ACHN (cell line): ENCODE measurements at regions not wholly inside any gene's neighbourhood (a gene's known extent, or its start where the extent isn't known, plus 50 kb on each side); places are given as distances from the start of the nearest gene placed in this dataset.

ENCODE experiments used
- DNase-seq: peaks from one replicate; pipeline ENCODE4 v3.0.0-alpha.2; 2015
- in situ Hi-C: cut with HindIII; loops from 2 replicates; pipeline ENCODE4 v1.10.0; 2017; ENCODE audit warnings: low sequenced_read_pairs, low pct_ligation_motif_present, low pct_unique_long_range_greater_than_20kb

DNA sequence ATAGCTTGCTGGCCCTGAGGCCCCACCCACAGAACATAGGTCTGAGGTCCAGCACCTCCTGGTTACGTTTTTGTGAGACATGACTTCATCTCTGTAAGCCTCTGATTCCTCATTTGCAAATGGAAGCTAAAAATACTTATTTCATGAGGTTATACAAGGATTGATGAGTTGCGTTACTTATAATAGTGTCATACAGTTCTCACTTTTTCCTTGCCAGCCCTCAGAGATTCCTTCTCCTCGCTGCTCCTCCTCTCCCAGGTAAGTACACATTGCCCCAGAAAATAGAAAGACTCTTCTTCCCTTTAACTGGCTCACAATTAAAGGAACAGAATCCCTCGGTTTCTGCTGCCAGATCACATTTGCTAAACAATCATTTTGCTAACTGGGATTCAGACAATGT lies 739.2 kb downstream of the VRK1 start:
- in situ Hi-C loops: no loop called here
- DNase-seq: no peak

DNA sequence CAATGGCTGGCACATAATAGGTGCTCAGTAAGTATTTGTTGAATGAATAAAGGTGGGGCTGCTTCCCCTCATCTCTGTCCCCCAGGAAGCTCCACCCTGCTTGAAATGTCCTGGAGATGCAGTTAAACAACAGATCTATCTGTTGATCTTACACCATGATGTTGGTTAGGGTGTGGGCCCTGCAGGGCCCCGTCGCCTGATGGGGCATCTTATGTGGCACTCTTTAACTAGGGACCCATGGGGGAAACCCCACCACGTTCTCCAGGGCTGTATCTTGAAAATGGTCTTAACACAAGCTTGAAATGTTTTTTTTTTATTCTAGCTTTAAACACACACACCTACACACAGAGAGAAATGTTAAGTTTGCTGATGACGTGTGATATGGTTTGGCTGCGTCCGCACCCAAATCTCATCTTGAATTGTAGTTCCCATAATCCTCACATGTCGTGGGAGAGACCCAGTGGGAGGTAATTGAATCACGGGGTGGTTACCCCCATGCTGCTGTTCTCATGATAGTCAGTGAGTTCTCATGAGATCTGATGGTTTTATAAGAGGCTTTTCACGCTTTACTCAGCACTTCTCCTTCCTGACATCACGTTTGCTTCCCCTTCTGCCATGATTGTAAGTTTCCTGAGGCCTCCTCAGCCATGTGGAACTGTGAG lies 741.7 kb downstream of the VRK1 start:
- in situ Hi-C loops: no loop called here
- DNase-seq: no peak

DNA sequence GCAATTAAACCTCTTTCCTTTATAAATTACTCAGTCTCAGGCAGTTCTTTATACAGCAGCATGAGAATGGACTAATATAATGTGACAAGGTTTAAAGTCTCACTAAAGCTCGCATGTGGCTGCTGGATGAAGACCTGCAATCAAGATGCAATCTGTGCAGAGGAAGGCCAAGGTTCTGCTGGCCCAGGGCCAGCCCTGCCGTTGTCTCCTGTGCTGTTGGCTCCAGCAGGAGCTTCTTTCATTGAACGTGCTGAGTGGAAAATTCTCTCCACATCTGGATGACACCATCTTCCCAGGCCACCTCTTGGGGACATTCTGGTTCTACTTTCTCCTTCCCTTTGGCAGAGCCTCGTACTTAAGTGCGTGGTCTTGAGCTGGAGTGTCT lies 742.2 kb downstream of the VRK1 start:
- in situ Hi-C loops: no loop called here
- no peak for DNase-seq

DNA sequence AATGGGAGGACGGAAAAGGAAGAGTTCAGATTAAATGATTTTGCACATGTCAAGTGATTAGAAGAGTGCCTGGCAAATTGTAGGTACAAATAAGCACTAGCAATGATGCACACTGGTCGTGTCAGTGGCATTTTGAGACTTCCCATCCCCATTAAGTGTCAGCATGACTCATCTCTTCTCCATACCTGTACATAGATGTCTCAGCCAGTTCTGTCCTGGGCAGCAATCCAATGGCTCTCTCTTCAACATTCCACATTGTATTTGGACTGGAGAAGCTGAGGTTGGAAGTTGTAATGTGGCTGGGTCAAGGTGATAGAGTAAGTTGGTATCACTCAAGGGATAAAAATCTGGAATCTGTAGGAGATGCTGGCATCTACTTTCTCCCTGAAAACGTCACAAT lies 742.7 kb downstream of the VRK1 start:
- in situ Hi-C loops: no loop called here
- DNase-seq: no peak

DNA sequence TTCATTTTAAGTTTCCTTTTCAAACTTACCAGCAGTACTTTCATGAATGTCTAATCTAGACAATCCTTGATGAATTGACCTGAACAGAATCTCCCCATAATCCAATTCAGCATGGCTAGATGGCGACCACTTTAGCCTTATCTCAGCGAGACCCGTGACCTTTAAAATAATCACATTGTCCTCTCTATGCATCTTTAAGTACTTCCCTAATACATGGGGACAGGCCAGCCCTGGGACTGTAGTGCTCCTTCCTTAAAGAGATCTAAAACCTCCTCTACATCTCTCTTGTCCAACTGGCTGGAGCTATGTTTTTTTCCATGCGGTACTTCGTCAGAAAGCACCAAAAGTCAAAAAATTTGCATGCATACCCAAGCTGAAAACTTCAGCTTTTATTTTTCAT lies 746.0 kb downstream of the VRK1 start:
- in situ Hi-C loops: no loop called here
- no peak for DNase-seq

DNA sequence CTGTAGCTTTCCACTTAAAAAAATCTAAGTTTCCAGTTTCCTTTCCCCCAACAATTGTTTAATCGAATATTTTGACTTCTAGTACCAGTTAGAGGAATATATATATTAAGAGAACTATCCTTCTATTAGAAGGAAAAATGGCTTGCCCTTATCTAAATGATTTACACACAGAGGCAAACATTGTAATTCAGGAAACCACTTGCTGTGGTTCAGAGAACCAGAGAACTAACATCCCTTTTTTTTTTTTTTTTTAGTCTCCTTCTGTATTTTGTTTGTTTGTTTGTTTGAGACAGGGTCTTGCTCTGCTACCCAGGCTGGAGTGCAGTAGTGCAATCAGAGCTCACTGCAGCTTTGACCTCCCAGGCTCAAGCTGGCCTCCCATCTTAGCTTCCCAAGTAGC lies 746.6 kb downstream of the VRK1 start:
- in situ Hi-C loops: no loop called here
- DNase-seq: no peak

DNA sequence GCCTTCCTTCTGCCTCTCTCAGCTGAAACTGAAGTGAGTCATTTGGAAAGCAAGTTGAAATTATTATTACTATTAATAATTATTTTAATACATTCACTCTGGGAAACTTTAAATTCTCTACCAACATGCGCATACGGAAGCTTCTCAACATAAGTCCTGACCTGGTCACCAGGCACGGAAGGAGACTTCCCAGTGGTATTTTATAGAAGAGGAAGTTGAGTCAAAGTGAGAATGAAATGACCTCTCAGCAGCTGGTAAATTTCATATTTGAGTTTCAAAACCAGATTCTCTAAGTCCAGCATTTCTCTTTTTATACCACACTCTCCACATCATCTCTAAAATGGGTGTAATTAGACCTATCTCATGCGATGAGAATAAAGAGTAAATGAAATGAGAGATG lies 747.4 kb downstream of the VRK1 start:
- DNase-seq: no peak

DNA sequence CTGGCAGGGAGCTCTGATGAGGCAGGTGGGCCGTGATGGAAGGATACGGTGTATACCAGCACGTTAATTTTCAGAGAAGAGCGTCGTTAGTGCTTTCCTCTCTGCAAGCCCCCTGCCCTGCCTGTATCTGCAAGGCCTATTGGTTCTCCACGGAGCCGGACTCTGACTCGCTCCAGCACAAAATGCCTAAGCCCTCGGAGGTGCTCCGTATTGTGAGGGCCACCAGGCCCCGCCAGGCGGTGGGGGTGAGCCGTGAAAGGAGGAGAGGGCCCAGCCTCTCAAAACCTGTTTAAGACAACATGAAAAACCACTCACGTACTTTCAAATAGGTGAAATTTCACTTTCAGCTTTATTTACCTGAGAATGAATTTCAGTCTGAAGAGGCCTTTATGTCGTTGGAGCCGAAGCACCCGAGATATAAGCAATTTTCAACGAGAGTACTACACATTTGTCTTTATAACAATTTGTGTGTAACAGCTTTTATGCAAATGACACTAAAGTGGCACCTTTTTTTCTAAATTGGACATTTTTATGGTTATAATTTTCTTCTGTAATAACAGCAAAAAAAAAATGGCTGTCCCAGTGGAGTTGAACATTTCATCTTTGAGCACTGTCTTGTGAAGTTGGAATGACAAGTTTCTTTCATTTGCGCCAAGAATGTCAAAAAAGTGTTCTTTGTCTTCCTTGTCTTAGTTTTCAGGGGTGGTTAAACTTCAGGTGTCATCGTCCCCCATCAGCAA lies 749.5 kb downstream of the VRK1 start:
- no peak for DNase-seq
- in situ Hi-C loops: no loop called here

More for the DNA sequence above, 747.4 kb downstream of the VRK1 start:
- in situ Hi-C loops: no loop called here

DNA sequence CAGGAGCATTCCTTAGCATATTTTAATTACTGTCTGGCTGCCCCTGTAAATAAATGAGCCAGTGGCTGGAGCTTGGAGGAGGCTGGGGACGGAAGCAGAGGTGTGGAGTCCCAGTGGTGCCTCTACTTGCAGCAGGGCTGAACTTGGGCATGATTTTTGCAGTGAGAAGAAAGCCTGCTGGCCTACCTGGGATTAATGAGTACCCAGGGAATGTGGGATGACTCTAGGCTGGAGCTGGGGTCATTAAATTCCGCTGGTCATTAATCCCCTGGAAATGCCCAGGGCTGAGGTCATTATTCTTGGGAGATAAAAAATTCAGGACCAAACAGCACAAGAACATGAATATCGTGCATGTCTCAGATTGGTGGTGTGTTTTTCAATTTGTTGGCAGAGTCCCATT lies 753.3 kb downstream of the VRK1 start:
- in situ Hi-C loops: no loop called here
- no peak for DNase-seq

DNA sequence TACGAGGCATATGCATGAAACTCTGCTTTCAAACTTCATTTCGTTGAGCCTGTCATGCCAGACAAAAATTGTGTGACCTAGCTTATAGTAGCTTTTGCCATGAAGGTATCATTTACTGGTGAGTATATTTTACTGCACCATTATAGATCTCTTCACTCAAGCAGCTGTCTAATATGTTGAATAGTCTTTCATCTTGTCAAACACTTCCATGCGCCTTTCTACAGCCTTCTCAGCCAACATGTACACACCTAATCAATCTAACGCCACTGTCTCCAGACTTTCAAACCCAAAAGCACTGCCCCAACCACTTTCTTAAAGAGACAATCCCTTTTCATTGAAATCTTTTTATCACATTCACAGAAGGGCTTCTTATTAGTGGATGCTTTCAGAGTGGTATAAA lies 757.4 kb downstream of the VRK1 start:
- no peak for DNase-seq
- in situ Hi-C loops: no loop called here

DNA sequence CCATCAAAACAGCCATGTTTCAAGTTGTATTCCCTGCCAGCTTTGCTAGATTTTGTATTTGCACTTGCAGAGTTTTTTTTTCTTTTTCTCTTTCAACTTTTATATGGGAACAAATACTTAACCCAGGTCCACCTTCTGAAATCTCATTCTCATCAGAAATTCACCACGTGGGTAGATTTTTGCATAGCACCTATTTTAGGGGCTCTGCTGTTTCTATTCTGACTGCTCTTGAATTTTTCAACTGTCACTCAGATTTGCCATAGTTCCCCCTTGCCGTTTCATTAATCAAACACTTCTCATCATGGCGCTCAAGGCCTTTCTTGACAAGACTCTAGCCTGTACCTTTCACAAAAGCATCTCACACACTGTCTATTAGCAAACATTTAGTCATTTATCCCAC lies 767.2 kb downstream of the VRK1 start:
- DNase-seq: no peak
- in situ Hi-C loops: no loop called here

DNA sequence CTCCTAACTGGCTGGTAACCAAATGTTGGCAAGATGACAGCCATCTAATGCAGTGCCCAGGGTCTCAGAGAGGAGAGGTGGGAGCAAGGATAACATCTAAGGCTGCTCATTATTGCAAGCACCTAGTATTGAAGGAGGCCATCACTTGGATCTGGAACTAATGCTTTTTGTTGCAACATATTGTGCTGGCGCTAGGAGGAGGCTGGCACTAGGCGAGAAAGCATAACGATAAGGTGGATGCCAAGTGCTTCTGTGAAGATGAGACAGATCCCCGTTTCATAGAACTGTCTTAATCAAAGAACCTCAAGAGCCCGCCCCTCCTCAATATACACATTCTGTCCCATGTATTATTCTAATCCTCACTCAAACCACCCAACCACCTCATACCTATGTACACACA lies 774.0 kb downstream of the VRK1 start:
- DNase-seq: no peak
- in situ Hi-C loops: no loop called here

DNA sequence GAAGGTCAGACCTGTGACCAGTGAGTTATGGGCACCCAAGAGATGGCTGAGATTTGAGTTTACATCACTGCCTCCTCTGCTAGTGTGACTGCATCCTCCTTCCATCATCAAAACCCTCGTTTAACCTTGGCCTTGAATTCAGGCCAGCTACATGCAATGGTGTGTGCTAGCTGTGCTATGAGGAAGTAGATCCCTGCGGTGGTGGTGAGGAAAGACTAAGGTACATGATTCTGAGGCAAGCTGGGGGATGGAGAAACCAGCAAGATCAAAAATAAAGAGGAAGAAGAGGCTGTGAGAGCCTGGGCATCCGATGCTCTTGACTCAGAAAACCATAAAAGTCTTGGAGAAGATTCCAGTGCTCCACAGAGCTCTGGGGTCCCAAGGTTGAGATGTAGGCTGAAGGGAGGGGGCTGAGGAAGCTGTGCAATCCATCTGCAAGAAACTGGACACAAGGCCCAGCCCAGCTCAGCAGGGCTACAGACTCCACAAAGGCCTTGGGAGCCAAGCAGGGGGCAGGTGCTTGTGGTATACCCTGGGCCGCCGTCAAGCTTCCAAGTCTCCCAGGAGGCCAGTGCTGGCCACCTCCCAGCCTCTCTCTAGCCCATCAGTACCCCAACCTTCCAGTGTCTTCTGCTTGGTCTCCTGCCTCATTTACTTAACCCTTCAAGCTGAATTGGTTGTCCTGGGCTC lies 774.8 kb downstream of the VRK1 start:
- in situ Hi-C loops: no loop called here
- DNase-seq: no peak

DNA sequence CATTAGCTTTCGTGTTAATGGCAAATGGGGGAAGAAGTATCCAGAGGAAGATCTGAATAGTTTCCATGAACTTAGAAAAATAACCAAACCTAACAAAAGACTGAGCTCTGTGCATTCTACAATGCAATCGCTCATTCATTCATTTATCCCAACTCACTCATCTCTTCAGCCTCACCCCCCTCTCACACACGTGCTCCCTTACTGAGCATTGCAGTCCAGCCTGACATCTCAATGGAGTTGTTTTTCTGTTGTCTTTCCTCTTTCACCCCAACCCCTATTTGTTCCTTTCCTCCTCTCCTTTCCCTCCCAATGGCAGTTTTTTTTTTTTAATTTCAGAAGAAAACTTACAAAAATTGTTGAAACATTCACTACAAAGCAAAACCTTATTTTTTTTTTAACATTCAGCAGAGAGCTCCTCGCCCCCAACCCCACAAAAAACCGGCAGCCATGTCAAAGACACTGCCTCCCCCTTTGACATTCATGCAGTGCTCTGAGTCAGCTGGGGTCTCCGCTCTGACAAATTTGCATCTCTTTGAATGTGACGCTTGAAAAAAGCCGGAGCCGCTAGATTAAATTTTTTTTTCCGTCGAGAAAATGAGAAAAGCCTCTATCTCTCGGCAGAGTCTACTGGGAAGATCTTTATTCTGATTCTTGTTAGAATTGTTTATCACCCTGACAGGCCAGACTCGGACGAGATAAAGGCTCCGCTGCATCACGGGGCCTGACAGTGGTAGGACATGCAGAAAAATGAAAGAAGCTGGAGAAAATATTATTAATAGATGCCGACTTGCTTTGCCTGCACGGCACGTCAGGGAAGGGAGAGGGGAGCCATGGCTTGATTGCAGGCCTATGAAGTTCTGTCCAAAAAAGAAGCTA lies 775.6 kb downstream of the VRK1 start:
- in situ Hi-C loops: no loop called here
- no peak for DNase-seq

DNA sequence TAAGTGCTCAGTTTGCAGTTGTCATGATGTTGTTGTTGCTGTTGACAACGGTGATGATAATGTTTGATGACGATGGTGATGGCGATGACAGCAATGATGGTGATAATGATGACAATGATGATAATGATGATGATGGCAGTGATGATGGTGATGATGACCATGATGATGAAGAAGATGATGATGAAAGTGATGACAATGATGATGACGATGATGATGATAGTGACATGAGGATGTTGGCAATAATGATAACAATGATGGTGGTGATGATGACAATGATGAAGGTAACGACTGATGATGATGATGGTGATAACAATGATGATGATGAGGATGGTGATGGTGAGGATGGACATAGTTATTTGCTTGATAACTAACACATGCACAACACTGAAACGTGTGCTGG lies 778.5 kb downstream of the VRK1 start:
- no peak for DNase-seq
- in situ Hi-C loops: no loop called here

DNA sequence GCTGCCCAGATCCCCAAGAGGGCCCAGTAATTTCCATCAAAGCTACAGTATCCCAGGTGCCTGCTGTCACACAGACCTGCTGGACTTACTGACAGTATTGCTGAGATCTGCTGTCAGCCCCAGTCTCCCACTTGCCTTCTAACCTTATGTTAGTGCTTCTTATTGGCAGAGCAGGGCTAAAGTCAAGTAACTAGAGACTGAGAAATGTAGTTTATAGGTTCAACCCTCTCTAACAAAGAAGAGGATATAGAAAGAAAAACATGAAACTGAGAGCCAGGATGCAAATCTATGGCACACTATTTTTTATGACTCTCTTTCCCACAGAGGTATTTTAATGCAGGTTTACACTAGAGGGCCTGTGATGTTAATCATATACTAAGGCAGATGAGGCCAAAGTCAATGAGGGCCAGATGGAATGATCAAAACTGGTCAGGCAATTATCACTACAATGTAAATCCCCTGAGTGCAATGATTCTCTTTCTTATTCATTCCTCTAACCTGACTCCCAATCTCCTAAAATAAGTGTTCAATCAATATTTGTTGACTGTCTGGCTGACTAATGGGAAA lies 781.9 kb downstream of the VRK1 start:
- in situ Hi-C loops: no loop called here
- DNase-seq: no peak

DNA sequence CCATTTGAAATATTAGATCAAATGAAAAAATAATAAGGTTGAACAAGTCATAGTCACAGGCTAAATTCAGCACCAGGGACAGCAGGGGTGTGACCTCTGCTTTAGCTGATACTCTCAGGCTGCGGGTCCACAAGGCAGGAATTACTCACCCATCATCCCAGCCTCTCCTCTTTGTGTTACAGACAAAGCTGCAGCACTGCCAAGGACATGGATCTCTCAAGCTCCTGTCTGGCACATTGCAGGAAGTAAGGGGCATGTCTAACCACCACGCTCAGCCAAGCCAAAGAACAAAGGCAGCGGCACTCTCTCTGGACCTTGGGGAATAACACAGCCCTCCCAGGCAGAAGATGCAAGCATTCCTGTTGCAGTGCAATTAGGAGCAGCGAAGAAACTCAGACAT lies 783.8 kb downstream of the VRK1 start:
- no peak for DNase-seq
- in situ Hi-C loops: no loop called here

DNA sequence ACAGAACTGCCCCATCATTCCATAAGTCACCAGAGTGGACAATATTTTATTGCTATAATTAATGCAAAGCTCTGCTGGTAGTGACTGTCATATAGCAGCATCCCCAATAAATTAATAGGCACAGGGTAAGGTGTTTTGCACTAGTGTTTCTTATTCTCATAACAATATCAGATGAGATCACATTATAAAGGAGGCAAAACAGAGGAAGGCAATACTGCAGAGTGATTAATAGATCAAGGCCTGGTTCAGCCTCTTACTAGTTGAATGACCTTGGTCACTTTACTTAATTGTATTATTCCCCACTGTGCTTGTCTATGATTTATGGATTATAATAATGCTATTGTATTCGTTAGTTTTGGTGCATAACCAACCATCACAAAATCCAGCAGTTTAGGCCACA lies 784.8 kb downstream of the VRK1 start:
- in situ Hi-C loops: no loop called here
- DNase-seq: no peak

DNA sequence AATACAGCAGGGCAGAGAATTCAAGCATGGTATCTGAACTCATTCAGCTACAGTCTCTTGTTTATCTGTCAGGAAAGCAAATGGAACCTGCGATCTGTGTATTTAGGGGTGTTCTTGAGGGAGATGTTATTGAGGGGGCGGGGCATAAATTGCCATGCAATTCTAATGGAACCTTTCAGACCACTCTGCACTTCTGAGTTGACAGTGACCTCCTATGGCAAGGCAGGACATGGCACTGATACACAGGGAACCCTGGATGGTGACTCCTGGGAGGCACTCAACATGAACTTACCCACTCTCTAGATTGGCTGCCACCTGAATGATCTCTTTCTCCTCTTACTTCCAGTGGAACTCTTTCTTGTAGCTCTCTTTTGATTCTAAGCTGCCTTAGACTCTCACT lies 787.3 kb downstream of the VRK1 start:
- no peak for DNase-seq
- in situ Hi-C loops: no loop called here
